CD4-positive, CD25-positive, alpha-beta regulatory T cell (primary cell): ENCODE measurements at regions not wholly inside any gene's neighbourhood (a gene's known extent, or its start where the extent isn't known, plus 50 kb on each side); places are given as distances from the start of the nearest gene placed in this dataset.
A peak's percentile ranks its signal among the peaks of the same experiment; 100 is the strongest.

Source experiments
- ATAC-seq, 2 donors: fragments of 150-1000 bp; cut with Tn5 transposase; one replicate each; pipeline ENCODE4 v1.10.0; 2021; ENCODE audit warnings: low read depth in 2 of 2, moderate number of reproducible peaks in 2 of 2, moderate library complexity in 1 of 2
- DNase-seq, 3 donors: peaks; one replicate each; pipeline versions ENCODE4 v3.0.0 to v3.0.0-alpha.2; 2012 to 2022; ENCODE audit warnings: mixed read lengths in 1 of 3
- H3K27ac ChIP-seq: one replicate; pipeline ENCODE4 v1.7.0; 2013; ENCODE audit warnings: mild to moderate bottlenecking, low read length; ENCODE audit not compliant: insufficient read depth, poor library complexity, severe bottlenecking
- H3K27me3 ChIP-seq: one replicate; pipeline ENCODE4 v1.7.0; 2013; ENCODE audit warnings: low read length; ENCODE audit not compliant: control insufficient read depth, insufficient read depth
- H3K36me3 ChIP-seq: one replicate; pipeline ENCODE4 v1.7.0; 2013; ENCODE audit warnings: mild to moderate bottlenecking, low read length, moderate library complexity; ENCODE audit not compliant: control insufficient read depth, insufficient read depth
- H3K4me1 ChIP-seq: 2 replicates; pipeline ENCODE4 v1.7.0; 2013; ENCODE audit warnings: mild to moderate bottlenecking, low read length; ENCODE audit not compliant: insufficient read depth, control insufficient read depth, poor library complexity, severe bottlenecking
- H3K4me3 ChIP-seq: one replicate; pipeline ENCODE4 v1.7.0; 2013; ENCODE audit warnings: low read depth, mild to moderate bottlenecking, low read length, moderate library complexity
- H3K9me3 ChIP-seq, 2 experiments: 1 replicate in 1 of 2; 2 replicates in 1 of 2; pipeline ENCODE4 v1.7.0; 2013; ENCODE audit warnings: low read length in 2 of 2, mild to moderate bottlenecking in 1 of 2, moderate library complexity in 1 of 2; ENCODE audit not compliant: control insufficient read depth in 2 of 2
- H3K27ac Mint-ChIP-seq, 3 donors: one replicate each; pipeline ENCODE4 v1.8.0; 2020 to 2022; ENCODE audit warnings: mild to moderate bottlenecking in 3 of 3, mixed read lengths in 3 of 3, moderate library complexity in 2 of 3
- H3K27me3 Mint-ChIP-seq: one replicate; pipeline ENCODE4 v1.8.0; 2022; ENCODE audit warnings: mild to moderate bottlenecking, mixed read lengths
- H3K36me3 Mint-ChIP-seq: one replicate; pipeline ENCODE4 v1.8.0; 2020; ENCODE audit warnings: mixed read lengths
- H3K4me1 Mint-ChIP-seq, 4 donors: one replicate each; pipeline ENCODE4 v1.8.0; 2020 to 2022; ENCODE audit warnings: mixed read lengths in 4 of 4, mild to moderate bottlenecking in 1 of 4
- H3K4me3 Mint-ChIP-seq, 4 donors: one replicate each; pipeline ENCODE4 v1.8.0; 2020 to 2022; ENCODE audit warnings: mild to moderate bottlenecking in 4 of 4, mixed read lengths in 4 of 4, moderate library complexity in 3 of 4
- H3K9me3 Mint-ChIP-seq, 7 donors: one replicate each; pipeline ENCODE4 v1.8.0; 2020 to 2022; ENCODE audit warnings: mixed read lengths in 7 of 7, mild to moderate bottlenecking in 3 of 7, moderate library complexity in 2 of 7

GRCh38 chr17:33652731-33653398, 359.8 kb upstream of the ASIC2 start:
- H3K4me3 Mint-ChIP-seq, result no peak overlapping the region
- H3K27me3 Mint-ChIP-seq, result peaks cover 14% of the 10 kb centered on the region
- no peaks in the 10 kb centered on the region for H3K36me3 Mint-ChIP-seq
- no peak for ATAC-seq
- no peak overlapping the region for H3K4me3 ChIP-seq
- H3K9me3 Mint-ChIP-seq, result no peaks in the 10 kb centered on the region
- H3K27ac ChIP-seq, result no peak overlapping the region
- peaks cover 9% of the 10 kb centered on the region for H3K27me3 ChIP-seq
- H3K36me3 ChIP-seq, result no peaks in the 10 kb centered on the region
- H3K4me1 Mint-ChIP-seq, result no peaks in the 10 kb centered on the region
- H3K27ac Mint-ChIP-seq, result no peak overlapping the region
- H3K4me1 ChIP-seq, result no peaks in the 10 kb centered on the region
- no peak for DNase-seq
- H3K9me3 ChIP-seq, result no peaks in the 10 kb centered on the region

DNA sequence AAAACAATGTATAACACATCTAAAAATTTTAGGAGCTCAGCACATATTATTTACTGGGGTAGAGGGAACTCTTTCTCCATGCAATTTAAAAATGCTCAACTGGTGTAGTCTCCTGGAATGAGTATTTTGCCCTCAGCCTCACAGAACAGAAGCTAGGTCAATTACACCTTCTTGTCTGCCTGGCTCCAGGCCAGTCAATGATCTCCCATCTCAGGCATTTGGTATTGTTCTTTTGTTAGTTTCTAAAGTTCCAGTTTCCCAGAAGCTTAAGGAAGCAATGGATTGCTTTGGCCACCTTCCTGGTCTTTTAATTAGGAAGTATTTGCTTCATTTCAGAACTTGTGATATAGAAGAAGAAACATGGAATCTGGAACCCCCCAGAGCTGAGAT, 360.3 kb upstream of the ASIC2 start:
- no peaks in the 10 kb centered on the region for H3K4me1 Mint-ChIP-seq
- H3K27ac Mint-ChIP-seq, result no peak overlapping the region
- Histone ChIP-seq H3K4me1 (no peaks in the 10 kb centered on the region), H3K27ac (no peak overlapping the region), H3K36me3 (no peaks in the 10 kb centered on the region), H3K27me3 (peaks cover 9% of the 10 kb centered on the region), H3K4me3 (no peak overlapping the region), H3K9me3 (no peaks in the 10 kb centered on the region)
- H3K36me3 Mint-ChIP-seq, result no peaks in the 10 kb centered on the region
- ATAC-seq, result no peak
- no peak for DNase-seq
- peaks cover 10% of the 10 kb centered on the region for H3K27me3 Mint-ChIP-seq
- H3K9me3 Mint-ChIP-seq, result no peaks in the 10 kb centered on the region
- H3K4me3 Mint-ChIP-seq, result no peak overlapping the region

DNA sequence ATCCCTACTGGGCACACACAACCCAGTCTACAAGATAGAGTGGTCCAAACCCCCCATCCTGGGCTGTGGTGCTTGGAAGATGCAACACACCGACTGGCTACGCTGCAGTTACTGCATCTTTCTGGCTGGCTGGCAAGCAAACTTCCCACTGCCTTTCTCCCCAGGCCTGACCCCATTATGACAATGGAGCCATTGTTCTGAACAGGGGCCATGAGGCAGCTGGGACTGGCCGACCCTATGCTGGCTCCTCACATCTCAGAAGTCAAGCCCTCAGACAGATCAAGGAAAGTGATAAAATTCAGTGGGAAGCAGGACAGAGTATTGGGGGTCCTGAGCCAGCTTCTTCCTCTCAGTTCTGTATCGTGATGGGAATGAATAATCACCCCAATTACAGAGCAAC, 364.1 kb upstream of the ASIC2 start:
- no peaks in the 10 kb centered on the region for H3K36me3 Mint-ChIP-seq
- no peaks in the 10 kb centered on the region for H3K36me3 ChIP-seq
- H3K27ac Mint-ChIP-seq, result no peak overlapping the region
- H3K27ac ChIP-seq, result no peak overlapping the region
- H3K4me3 Mint-ChIP-seq, result no peak overlapping the region
- H3K9me3 Mint-ChIP-seq, result peaks cover 0 to 5% (median 0%) of the 10 kb centered on the region in 7 donors
- no peaks in the 10 kb centered on the region for H3K4me1 Mint-ChIP-seq
- no peaks in the 10 kb centered on the region for H3K4me1 ChIP-seq
- ATAC-seq (no peak), DNase-seq (no peak)
- H3K27me3 Mint-ChIP-seq, result peaks cover 14% of the 10 kb centered on the region
- no peaks in the 10 kb centered on the region for H3K9me3 ChIP-seq
- no peak overlapping the region for H3K4me3 ChIP-seq
- H3K27me3 ChIP-seq, result peaks cover 6% of the 10 kb centered on the region

DNA sequence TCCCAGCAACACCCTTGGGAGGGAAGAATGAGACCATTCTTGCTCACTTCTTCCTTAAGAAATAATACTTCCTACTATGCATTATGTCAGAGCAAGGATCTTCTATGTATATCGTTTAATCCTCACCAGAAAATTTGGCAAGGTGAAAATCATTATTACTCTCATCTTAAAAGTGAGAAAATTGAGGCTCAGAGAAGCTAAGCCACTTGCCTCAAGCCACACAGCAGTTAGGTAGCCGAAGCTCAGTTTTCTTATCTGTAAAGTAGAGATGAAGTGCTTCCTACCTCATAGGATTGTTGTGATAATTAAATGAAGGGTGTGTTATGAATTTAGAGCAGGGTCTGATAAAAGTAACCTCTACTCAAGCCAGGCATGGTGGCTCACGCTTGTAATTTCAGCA, 368.9 kb upstream of the ASIC2 start:
- Histone ChIP-seq H3K36me3 (no peaks in the 10 kb centered on the region), H3K4me3 (no peak overlapping the region), H3K4me1 (peaks cover 4% of the 10 kb centered on the region), H3K27ac (no peak overlapping the region), H3K9me3 (no peaks in the 10 kb centered on the region), H3K27me3 (no peaks in the 10 kb centered on the region)
- peaks cover 0 to 5% (median 0%) of the 10 kb centered on the region in 7 donors for H3K9me3 Mint-ChIP-seq
- H3K4me1 Mint-ChIP-seq, result peaks cover 0 to 2% (median under 1%) of the 10 kb centered on the region in 4 donors
- no peak overlapping the region for H3K27ac Mint-ChIP-seq
- peaks cover 4% of the 10 kb centered on the region for H3K27me3 Mint-ChIP-seq
- ATAC-seq, result no peak
- H3K4me3 Mint-ChIP-seq, result no peak overlapping the region
- H3K36me3 Mint-ChIP-seq, result no peaks in the 10 kb centered on the region
- no peak for DNase-seq

GRCh38 chr17:33664116-33664840, 371.2 kb upstream of the ASIC2 start:
- Mint-ChIP-seq H3K4me1 (peaks cover 0 to 10% (median 7%) of the 10 kb centered on the region in 4 donors), H3K4me3 (no peak overlapping the region), H3K27ac (no peak overlapping the region), H3K36me3 (no peaks in the 10 kb centered on the region), H3K27me3 (peaks cover 4% of the 10 kb centered on the region), H3K9me3 (peaks cover 0 to 3% (median 0%) of the 10 kb centered on the region in 7 donors)
- Histone ChIP-seq H3K4me3 (no peak overlapping the region), H3K9me3 (no peaks in the 10 kb centered on the region), H3K4me1 (peaks cover 13% of the 10 kb centered on the region), H3K36me3 (no peaks in the 10 kb centered on the region), H3K27ac (no peak overlapping the region), H3K27me3 (no peaks in the 10 kb centered on the region)
- no peak for DNase-seq
- ATAC-seq, result no peak

- Histone ChIP-seq H3K4me1 (peaks cover 13% of the 10 kb centered on the region), H3K27ac (no peak overlapping the region), H3K36me3 (no peaks in the 10 kb centered on the region), H3K9me3 (no peaks in the 10 kb centered on the region), H3K4me3 (peak overlapping the region; percentile 37), H3K27me3 (no peaks in the 10 kb centered on the region)
- Mint-ChIP-seq H3K9me3 (peaks cover 0 to 2% (median 0%) of the 10 kb centered on the region in 7 donors), H3K4me1 (peaks cover 0 to 10% (median 7%) of the 10 kb centered on the region in 4 donors), H3K27ac (peak overlapping the region in 1 of 3 donors; percentile 24), H3K27me3 (no peaks in the 10 kb centered on the region), H3K36me3 (no peaks in the 10 kb centered on the region), H3K4me3 (peak overlapping the region; percentile 3 to 79 (median 64))
- ATAC-seq (peak; percentile 59 to 63), DNase-seq (peak in 2 of 3 donors; percentile 5 to 40)
Measured at GRCh38 chr17:33667052-33667509, 374.0 kb upstream of the ASIC2 start.

DNA sequence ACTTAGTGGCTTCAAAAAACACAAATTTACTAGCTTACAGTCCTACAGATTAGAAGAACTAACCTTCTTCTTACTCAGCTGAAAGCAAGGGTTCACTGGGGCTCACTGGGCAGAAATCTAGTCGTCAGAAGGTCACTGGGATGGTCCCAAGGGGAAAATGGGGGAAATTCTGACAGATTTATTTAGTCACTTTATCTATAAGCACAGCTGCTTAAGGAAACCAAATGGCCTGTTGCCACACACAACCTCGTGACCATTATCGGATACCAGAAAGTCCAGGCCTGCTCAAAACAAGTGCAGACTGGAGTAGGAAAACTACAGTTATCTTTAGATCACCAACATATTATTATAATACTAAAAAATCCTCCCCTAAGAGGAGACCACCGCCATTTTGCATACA, 374.6 kb upstream of the ASIC2 start:
- H3K27me3 Mint-ChIP-seq, result no peaks in the 10 kb centered on the region
- no peak for ATAC-seq
- DNase-seq, result no peak
- H3K36me3 ChIP-seq, result no peaks in the 10 kb centered on the region
- H3K9me3 ChIP-seq, result no peaks in the 10 kb centered on the region
- no peaks in the 10 kb centered on the region for H3K36me3 Mint-ChIP-seq
- H3K4me3 Mint-ChIP-seq, result peak overlapping the region in 1 of 4 donors; percentile 3
- H3K4me1 ChIP-seq, result peaks cover 13% of the 10 kb centered on the region
- H3K27ac ChIP-seq, result no peak overlapping the region
- peaks cover 0 to 10% (median 7%) of the 10 kb centered on the region in 4 donors for H3K4me1 Mint-ChIP-seq
- H3K4me3 ChIP-seq, result peak overlapping the region; percentile 37
- H3K9me3 Mint-ChIP-seq, result peaks cover 0 to 2% (median 0%) of the 10 kb centered on the region in 7 donors
- no peaks in the 10 kb centered on the region for H3K27me3 ChIP-seq
- peak overlapping the region in 1 of 3 donors; percentile 24 for H3K27ac Mint-ChIP-seq
